ENCODE measurements at regions not wholly inside any gene's neighbourhood (a gene's known extent, or its start where the extent isn't known, plus 50 kb on each side); places are given as distances from the start of the nearest gene placed in this dataset.
A peak's percentile ranks its signal among the peaks of the same experiment; 100 is the strongest.

- no peak for DNase-seq
Measured at GRCh38 chr2:240227538-240228428, 87.3 kb upstream of the OTOS start.

- DNase-seq, result no peak
Measured at GRCh38 chr2:240229005-240229404, 88.5 kb upstream of the OTOS start.

DNA sequence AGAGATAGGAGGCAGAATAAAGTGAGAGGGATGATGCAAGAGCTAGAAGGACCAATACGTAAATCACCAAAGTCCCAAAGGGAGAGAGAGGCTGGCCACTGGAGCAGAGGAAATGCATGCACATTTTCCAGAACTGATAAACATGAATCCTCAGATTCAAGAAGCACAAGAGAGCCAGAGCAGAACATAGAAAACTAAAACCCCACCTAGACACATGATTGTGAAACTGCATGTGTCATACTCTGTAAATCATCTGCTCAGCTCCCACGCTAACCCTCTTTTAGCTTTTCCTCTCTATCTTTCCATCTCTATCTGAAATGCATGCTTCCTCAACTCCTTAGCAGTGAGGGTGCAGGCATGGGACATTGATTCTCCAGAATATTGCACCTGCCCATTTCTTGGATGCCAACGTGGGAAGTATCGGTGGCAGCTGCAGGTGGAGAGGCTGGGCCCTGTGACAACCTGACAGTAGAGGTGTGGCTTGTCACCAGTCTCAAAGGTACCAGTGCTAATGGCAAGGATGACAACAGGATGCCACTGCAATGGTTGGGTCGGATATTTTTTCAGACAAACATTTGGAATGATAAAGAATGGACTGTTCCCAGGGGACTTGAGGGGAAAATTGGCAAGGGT, 89.3 kb upstream of the OTOS start:
- no peak for DNase-seq

DNA sequence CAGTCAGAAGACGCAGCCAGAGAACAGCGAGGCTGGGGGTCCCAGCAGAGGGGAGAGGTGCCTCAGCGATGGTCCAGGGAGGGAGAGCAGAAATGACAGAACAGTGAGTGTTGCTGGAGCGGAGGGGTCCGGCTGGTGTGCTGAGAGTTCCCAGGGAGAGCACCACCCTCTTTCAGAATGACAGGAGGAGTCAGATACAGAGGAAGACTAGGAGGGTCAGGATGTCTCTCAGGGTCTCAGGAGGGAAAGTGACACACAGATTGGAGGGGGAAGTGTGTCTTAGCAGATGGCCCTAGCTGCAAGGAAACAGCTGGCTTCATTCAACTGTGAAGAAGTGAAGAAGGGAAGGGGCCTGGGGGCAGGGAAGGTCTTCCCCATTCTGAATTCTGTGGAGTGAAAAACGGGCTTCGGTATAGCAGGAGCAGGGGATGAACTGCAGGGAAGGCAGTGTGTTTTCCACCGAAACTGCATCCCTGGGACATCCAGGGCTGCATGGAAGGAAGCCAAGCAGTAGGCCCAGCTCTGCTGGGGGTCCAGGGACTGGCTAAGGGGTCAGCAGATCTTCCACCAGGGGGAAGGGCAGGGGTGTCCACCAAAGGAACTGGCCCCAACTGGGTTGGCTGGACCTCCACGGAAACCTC, 90.0 kb upstream of the OTOS start:
- no peak for DNase-seq

DNA sequence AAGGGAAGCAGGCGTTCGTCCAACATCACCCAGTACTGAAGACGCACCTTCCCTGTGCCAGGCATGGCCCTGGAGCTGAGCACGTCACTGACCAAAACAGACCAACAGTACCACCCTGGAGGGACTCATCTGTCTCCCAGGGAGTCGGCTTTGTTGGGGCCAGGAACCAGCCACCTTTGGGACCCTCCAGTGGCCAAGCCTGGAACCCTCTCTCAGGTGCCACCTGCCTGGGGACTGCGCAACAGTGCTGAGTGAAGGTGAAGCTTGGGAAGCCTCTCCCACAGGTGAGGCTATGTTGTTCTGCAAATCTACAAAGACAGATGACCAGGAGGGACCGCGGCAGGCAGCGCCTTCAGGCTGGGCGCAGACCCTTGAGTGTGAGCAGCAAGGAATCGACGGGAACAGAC, 91.4 kb upstream of the OTOS start:
- DNase-seq, result no peak

- no peak for DNase-seq
Measured at GRCh38 chr2:240232264-240232915, 91.9 kb upstream of the OTOS start.

- peak; percentile 80 for DNase-seq
Measured at GRCh38 chr2:240232961-240233884, 92.8 kb upstream of the OTOS start.

DNA sequence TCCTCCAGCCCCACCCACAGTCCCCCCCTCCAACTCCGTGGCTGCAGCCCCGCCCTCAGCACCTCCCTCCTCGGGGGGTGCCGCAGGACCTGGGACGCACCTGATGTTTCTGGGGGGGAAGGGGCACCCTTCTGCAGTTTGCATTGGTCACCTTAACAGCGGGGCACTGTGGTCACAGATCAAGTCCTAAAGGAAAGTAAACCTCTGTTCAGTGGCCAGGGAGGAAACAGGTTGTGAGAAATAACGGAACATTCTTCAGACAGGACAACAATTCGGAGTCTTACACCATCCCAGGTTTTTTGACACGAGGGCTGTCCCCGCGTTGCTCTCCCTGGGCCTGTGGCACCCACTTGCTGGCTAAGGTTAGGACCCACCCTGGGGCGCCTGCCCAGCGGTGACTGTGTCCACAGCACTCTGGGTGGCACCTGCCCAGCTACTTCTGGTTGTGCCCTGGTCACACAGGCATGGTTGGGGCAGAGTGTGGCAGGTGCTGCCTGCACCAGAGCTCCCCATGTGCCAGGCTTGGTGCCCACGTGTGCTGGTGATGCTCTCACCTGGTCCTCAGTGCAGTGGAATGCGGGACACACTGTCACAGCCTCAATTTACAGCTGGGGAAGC, 93.5 kb upstream of the OTOS start:
- DNase-seq, result no peak

DNA sequence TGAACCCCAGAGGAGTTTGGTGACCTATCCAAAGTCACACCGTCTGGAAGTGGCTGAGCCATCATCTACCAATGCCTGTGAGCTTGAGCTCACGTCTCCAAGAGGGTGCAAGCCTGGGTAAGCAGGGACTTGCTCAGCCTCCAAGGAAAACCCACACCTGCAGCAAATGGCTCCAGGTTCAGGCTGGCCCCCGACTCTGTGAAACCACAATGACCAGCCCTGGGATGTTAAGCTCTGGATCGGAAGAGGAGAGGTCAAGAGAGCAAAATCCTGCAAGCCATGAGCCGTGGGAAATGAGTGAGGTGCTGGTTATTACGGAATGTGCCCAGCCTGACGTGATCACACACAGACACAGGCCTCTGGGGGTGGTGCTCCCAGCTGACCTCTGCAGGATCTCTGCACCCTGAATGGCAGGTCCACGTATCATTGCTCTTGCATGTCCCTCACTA, 94.1 kb upstream of the OTOS start:
- DNase-seq, result no peak

- no peak for DNase-seq
Measured at GRCh38 chr2:240235149-240235803, 94.8 kb upstream of the OTOS start.

- DNase-seq, result no peak
Measured at GRCh38 chr2:240235811-240236210, 95.4 kb upstream of the OTOS start.

- DNase-seq, result peak; percentile 88
Measured at GRCh38 chr2:240236217-240237111, 96.0 kb upstream of the OTOS start.

GRCh38 chr2:240237609-240238174, 97.2 kb upstream of the OTOS start:
- peak; percentile 9 for DNase-seq

DNA sequence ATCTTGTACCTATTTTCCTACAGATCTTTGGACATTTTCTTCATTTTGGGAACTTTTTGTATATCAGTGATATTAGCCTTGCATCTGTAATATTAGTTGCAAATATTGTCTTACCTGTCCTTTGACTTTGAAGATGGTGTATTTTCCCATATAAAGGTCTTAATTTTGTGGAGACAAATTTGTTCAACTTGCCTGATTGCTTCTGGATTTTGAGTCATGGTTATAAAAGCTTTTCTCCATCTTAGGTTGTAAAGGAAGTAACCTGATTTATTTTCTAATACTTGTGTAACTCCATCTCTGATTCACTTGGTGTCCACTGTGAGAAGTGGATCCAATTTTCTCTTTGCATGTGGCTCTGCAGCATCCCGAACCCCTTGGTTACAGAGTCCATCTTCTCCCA, 97.7 kb upstream of the OTOS start:
- DNase-seq, result no peak

GRCh38 chr2:240238786-240239185, 98.3 kb upstream of the OTOS start:
- no peak for DNase-seq

GRCh38 chr2:240239325-240239724, 98.9 kb upstream of the OTOS start:
- no peak for DNase-seq

DNA sequence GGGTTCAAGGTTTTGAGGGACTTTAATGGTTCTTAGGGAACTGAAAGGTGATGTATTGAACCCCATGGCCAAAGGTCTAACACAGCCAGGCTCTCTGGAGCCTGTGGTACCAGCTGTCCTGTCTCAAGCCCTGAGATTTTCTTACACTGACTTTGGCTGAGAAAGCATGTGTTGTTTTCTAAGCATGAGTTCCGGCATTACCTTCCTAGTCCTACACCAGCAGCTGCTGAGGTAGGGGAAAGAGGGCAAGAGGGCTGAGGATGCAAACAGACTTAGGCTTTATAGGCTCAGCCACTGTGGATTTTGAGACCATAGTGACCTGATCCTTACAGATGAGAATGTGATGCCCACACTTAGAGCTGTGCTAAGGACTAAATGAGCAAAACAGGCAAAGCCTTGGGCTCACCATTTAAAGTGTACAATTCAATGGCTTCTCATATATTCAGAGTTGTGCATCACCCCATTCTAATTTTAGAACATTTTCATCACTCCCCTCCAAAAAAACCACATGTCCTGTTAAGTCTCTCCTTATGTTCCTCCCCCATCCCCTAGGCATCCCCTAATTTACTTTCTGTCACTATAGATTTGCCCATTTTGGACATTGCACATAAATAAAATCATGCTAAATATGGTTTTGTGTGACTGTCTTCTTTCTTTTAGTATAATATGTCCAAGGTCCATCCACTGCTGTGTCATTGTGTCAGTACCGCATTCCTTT, 99.7 kb upstream of the OTOS start:
- no peak for DNase-seq

DNA sequence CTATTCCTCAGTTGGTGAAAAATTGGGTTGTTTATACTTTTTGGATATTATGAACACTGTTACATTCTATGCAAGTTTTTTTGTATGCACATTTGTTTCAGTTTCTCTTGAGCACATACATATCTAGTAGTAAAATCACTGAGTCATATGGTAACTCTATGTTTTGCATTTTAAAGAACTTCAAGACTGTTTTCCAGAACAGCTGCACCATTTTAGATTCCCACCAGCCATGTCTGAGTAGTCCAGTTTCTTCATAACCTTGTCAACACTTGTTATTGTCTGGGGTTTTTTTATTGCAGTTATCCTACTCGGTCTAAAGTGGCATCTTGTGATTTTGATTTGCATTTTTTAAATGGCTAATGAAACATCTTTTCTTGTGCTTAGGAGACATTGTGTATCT, 100.3 kb upstream of the OTOS start:
- DNase-seq, result no peak

DNA sequence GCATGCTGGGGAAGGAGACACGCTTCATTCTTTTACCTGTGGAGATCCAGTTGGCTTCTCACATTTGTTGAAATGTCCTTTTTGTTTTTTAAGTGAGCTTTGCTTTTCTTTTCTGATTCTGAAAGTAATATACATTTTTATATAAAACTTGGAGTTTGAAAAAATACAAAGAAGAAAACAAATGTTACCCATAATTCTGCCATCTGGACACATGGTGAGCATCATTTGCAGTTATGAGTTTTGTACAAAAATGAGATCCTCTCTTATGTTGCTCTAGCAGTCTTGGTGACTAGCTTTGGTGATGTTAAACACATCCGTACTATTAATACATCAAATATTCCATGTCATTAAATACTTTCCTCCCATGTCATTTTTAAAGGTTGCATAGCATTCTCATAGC, 101.1 kb upstream of the OTOS start:
- no peak for DNase-seq

Measured in NCI-H2029 (cell line).